Naive thymus-derived CD8-positive, alpha-beta T cell (primary cell): ENCODE measurements at regions not wholly inside any gene's neighbourhood (a gene's known extent, or its start where the extent isn't known, plus 50 kb on each side); places are given as distances from the start of the nearest gene placed in this dataset.

Experiments used
- ATAC-seq, 2 donors: fragments of 150-1000 bp; cut with Tn5 transposase in 1 of 2; sonication (Bioruptor Pico), chemical (Tn5 transposase) in 1 of 2; 1 replicate in 1 of 2; 2 replicates in 1 of 2; pipeline ENCODE4 v1.10.0; 2021; ENCODE audit warnings: mild to moderate bottlenecking in 2 of 2, moderate library complexity in 2 of 2
- POLR2A ChIA-PET: fragments of 350-600 bp; sonication (Branson Sonifier 250); formaldehyde crosslinking; loops from one replicate; lab custom pipeline; 2021; ENCODE audit warnings: antibody characterized with exemption; lab: Charles Lee
- DNase-seq, 10 donors: peaks; one replicate each; pipeline versions ENCODE4 v3.0.0 to v3.0.0-alpha.2; 2020 to 2022
- H3K27ac Mint-ChIP-seq, 10 donors: one replicate each; pipeline ENCODE4 v1.8.0; 2020 to 2022; ENCODE audit warnings: mild to moderate bottlenecking in 10 of 10, mixed read lengths in 10 of 10, moderate library complexity in 4 of 10, inconsistent platforms in 1 of 10
- H3K27me3 Mint-ChIP-seq, 5 donors: one replicate each; pipeline ENCODE4 v1.8.0; 2021 to 2022; ENCODE audit warnings: mixed read lengths in 5 of 5
- H3K36me3 Mint-ChIP-seq, 3 donors: one replicate each; pipeline ENCODE4 v1.8.0; 2020 to 2022; ENCODE audit warnings: mixed read lengths in 3 of 3, mild to moderate bottlenecking in 2 of 3, inconsistent platforms in 1 of 3
- H3K4me1 Mint-ChIP-seq, 4 donors: one replicate each; pipeline ENCODE4 v1.8.0; 2021 to 2022; ENCODE audit warnings: mixed read lengths in 4 of 4
- H3K4me3 Mint-ChIP-seq, 10 donors: one replicate each; pipeline ENCODE4 v1.8.0; 2020 to 2022; ENCODE audit warnings: mild to moderate bottlenecking in 10 of 10, mixed read lengths in 10 of 10, moderate library complexity in 6 of 10, inconsistent platforms in 1 of 10
- H3K9me3 Mint-ChIP-seq, 9 donors: one replicate each; pipeline ENCODE4 v1.8.0; 2020 to 2022; ENCODE audit warnings: mixed read lengths in 9 of 9, mild to moderate bottlenecking in 3 of 9, inconsistent platforms in 1 of 9, moderate library complexity in 1 of 9

DNA sequence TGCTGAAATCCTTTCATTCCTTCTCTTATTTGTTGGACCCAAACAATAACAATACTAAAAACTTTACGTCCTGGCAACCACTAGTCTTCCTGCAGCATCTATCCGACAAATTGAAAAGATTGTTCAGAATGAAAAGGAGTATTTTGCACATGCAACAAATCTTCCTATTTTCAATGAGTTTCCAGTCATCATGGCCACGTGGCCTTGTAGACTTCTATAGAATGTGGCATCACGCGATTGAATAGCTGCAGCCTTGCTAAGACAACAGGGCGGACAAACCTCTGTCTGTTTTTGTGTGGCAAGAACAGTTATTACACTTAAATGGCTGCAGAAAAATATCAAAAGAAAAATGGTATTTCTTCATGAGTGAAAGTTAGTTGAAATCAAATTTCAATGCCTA, 297.9 kb upstream of the LCORL start:
- Mint-ChIP-seq H3K4me1 (no peaks in the 10 kb centered on the region), H3K27me3 (peaks cover 8 to 45% (median 14%) of the 10 kb centered on the region in 5 donors), H3K9me3 (peaks cover 0 to 2% (median 0%) of the 10 kb centered on the region in 9 donors), H3K27ac (no peak overlapping the region), H3K36me3 (no peaks in the 10 kb centered on the region), H3K4me3 (no peak overlapping the region)
- POLR2A ChIA-PET = interaction anchor here (0.5 kb wide), 1 partner anchor 498 kb away, joined by 3 read pairs; no protein-coding TSS in a partner anchor
- DNase-seq (no peak), ATAC-seq (no peak)

DNA sequence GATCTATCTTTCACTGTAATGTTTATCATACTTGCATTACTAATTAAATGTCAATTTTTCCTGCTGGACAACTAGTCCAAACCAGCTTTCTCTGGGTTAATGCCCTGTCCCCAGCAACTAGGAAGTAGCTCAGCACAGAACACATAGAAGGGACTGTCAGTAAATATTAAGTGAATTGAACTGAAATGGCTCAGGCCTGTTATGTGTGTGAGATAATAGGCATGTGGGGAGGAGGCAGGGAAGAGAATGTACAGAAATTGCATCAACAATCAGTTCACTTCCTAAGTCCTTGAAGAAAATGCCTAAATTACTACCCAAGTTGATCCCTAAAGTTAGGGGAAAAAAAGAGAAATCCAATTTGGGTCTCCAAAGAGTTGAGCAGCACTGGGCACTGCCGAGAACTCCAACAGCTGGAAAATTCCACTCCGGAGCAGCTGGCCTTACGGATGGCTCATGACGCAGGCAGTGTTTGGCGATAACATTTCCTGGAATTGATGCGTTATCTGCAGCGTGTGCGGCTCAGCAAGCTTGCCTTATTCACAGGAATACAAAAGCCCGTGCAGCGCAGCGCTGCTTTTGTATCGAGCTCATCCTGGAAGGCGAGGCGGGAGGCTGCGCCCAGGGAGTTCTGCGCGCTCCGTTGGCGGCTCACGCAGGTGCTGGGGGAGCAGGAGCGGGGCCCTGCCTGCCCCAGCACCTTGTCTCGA, 297.3 kb upstream of the LCORL start:
- Mint-ChIP-seq H3K4me3 (no peak overlapping the region), H3K27me3 (peaks cover 8 to 51% (median 14%) of the 10 kb centered on the region in 5 donors), H3K4me1 (no peaks in the 10 kb centered on the region), H3K27ac (peak overlapping the region in 1 of 10 donors; percentile 53), H3K9me3 (peaks cover 0 to 2% (median 0%) of the 10 kb centered on the region in 9 donors), H3K36me3 (no peaks in the 10 kb centered on the region)
- POLR2A ChIA-PET = no interaction called here
- ATAC-seq (no peak), DNase-seq (no peak)

DNA sequence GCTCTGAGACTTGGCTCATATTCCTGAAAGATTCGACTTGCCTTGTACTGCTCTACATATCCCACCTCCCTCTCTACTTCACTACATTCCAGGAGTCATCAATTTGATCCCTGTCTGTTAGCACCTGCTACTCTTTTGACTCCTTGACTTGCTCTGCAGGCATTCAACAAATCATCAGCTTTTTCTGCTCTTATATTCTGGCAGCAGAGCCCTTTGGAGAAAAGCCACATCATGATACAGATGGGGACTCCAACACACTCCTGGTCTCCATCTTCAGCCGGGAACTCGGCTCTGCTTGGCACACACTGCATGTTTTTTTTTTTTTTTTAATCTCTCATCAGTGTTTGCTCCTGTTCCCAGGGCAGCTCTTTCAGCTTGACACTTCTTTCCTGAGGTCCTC, 293.2 kb upstream of the LCORL start:
- ATAC-seq = no peak
- Mint-ChIP-seq H3K9me3 (peaks cover 0 to 4% (median 0%) of the 10 kb centered on the region in 9 donors), H3K4me1 (no peaks in the 10 kb centered on the region), H3K27me3 (peaks cover 6 to 38% (median 11%) of the 10 kb centered on the region in 5 donors), H3K36me3 (peaks cover 0 to 5% (median 0%) of the 10 kb centered on the region in 3 donors), H3K4me3 (no peak overlapping the region), H3K27ac (no peak overlapping the region)
- POLR2A ChIA-PET = no interaction called here
- no peak for DNase-seq

DNA sequence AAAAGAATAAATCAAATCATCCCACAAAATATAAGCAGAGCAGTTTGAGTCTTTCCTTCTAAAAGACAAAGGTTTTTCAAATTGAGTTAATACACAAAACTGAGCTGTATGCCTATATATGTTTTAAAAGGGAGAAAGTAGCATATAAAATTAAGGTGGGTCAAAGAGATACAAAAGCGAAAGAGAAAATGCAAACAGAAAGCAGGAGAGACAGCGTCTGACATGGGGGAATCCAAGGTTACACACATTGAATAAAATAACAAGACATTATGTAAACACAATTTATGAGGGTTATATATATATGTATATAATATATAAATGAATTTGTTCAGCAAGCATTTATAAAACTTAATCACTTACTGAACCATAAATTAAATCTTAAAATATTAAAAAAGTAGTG, 276.1 kb upstream of the LCORL start:
- Mint-ChIP-seq H3K4me3 (no peak overlapping the region), H3K27me3 (peaks cover 1 to 11% (median 2%) of the 10 kb centered on the region in 5 donors), H3K9me3 (peaks cover 0 to 2% (median 0%) of the 10 kb centered on the region in 9 donors), H3K27ac (no peak overlapping the region), H3K4me1 (no peaks in the 10 kb centered on the region), H3K36me3 (no peaks in the 10 kb centered on the region)
- no peak for DNase-seq
- ATAC-seq = no peak
- POLR2A ChIA-PET = no interaction called here

DNA sequence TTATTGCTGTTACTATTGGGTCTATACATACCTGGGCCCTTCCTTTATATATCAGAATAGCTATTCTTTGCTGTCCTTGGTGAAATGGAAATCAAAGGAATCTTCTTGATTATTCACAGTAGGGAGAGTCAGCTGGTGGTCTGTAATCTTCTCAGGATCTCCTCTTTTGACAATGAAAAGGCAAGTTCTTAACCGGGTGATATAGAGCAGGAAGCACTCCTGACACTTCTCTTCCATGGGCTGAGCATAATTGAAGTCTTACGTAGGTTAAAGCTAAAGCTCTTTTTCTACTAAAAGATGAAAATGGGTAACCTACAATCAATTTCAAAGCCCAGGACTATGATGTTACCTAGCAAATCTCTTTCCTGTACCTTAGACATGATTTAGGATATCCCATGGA, 274.9 kb upstream of the LCORL start:
- Mint-ChIP-seq H3K27me3 (peaks cover 1 to 11% (median 4%) of the 10 kb centered on the region in 5 donors), H3K27ac (no peak overlapping the region), H3K9me3 (peaks cover 0 to 3% (median 0%) of the 10 kb centered on the region in 9 donors), H3K36me3 (no peaks in the 10 kb centered on the region), H3K4me3 (no peak overlapping the region), H3K4me1 (no peaks in the 10 kb centered on the region)
- no peak for ATAC-seq
- POLR2A ChIA-PET = no interaction called here
- DNase-seq = no peak

DNA sequence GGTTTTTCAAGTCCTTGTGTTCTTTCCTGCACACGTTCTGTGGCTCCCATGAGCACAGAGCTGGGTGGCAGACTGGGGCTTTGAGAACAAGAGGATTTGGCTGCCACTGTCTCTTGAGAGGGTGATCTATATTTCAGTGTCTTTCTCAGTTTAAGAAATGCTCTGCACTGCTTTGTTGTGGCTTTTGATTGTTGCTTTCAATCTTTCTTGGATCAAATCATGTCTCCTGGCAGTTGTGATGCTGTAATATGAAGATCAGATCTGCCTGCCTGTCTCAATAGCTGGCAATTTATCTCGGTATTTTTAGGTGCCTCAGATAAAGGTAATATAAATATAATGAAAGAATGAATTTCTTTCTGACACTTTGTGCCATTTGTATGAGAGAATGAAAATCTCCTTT, 273.3 kb upstream of the LCORL start:
- Mint-ChIP-seq H3K27ac (no peak overlapping the region), H3K4me3 (no peak overlapping the region), H3K36me3 (no peaks in the 10 kb centered on the region), H3K4me1 (no peaks in the 10 kb centered on the region), H3K27me3 (peaks cover 1 to 11% (median 4%) of the 10 kb centered on the region in 5 donors), H3K9me3 (peaks cover 0 to 3% (median 0%) of the 10 kb centered on the region in 9 donors)
- POLR2A ChIA-PET = no interaction called here
- no peak for DNase-seq
- ATAC-seq = no peak

DNA sequence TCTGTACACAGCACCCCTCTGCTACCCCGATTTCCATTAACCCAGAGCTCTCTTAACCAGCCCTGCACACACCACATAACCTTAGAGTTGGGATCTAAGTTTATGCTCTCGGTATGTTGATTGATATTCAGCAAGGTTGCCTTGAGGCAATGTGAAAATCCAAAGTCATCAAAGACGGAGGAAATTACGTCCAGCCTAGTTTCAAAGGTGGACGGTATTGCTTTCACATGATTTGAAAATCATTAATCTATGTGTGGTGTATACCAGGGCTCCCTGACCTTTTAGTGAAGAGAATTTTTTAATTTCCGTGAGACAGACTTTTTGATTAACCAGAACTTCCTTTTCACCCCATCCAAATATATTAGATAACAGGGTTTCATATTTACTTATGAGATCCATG, 272.5 kb upstream of the LCORL start:
- Mint-ChIP-seq H3K9me3 (peaks cover 0 to 3% (median 0%) of the 10 kb centered on the region in 9 donors), H3K27me3 (peaks cover 1 to 11% (median 4%) of the 10 kb centered on the region in 5 donors)
- POLR2A ChIA-PET = no interaction called here

DNA sequence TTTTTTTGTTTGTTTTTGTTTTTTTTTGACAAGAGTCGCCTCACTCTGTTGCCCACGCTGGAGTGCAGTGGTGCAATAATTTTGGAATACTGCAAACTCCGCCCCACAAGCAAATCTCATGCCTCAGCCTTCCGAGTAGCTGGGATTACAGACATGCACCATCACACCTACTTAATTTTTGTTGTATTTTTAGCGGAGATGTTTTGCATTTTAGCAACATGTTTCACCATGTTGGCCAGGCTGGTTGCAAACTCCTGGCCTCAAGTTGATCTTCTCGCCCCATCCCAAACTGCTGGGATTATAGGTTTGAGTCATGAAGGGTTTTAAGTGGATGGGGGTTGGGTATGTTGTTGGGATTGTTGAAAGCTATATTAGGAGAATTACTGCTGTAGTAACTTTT, 270.9 kb upstream of the LCORL start:
- peaks cover 1 to 15% (median 7%) of the 10 kb centered on the region in 5 donors for H3K27me3 Mint-ChIP-seq

More for the DNA sequence above, 272.5 kb upstream of the LCORL start:
- no peak for ATAC-seq
- Mint-ChIP-seq H3K27ac (no peak overlapping the region), H3K4me1 (no peaks in the 10 kb centered on the region), H3K4me3 (no peak overlapping the region), H3K36me3 (no peaks in the 10 kb centered on the region)
- no peak for DNase-seq

DNA sequence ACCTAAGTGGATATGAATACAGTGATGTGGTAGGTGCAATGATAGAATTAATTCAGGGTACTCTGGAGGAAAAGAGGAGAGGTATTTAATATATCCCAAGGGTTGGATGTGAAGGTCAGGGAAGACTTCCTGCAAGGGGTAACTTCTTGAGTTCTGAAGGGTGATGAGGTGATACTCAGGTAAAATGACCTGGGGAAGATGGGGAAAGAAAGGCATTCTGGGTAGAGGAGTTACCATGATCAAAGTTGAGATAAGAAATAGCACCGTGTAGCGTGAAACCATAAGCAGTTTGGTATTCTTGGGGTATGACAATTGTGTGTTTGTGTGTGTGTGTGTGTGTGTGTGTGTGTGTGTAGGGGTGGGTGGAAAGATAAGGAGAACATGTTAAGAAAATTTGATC, 270.4 kb upstream of the LCORL start:
- POLR2A ChIA-PET = no interaction called here
- Mint-ChIP-seq H3K36me3 (no peaks in the 10 kb centered on the region), H3K27me3 (peaks cover 1 to 14% (median 8%) of the 10 kb centered on the region in 5 donors), H3K9me3 (peaks cover 0 to 3% (median 0%) of the 10 kb centered on the region in 9 donors), H3K4me1 (no peaks in the 10 kb centered on the region), H3K27ac (no peak overlapping the region), H3K4me3 (no peak overlapping the region)
- DNase-seq (no peak), ATAC-seq (no peak)

More for the DNA sequence above, 270.9 kb upstream of the LCORL start:
- Mint-ChIP-seq H3K27ac (no peak overlapping the region), H3K4me3 (no peak overlapping the region), H3K9me3 (peaks cover 0 to 3% (median 0%) of the 10 kb centered on the region in 9 donors), H3K36me3 (no peaks in the 10 kb centered on the region), H3K4me1 (no peaks in the 10 kb centered on the region)
- ATAC-seq = no peak
- POLR2A ChIA-PET = no interaction called here
- DNase-seq = no peak

DNA sequence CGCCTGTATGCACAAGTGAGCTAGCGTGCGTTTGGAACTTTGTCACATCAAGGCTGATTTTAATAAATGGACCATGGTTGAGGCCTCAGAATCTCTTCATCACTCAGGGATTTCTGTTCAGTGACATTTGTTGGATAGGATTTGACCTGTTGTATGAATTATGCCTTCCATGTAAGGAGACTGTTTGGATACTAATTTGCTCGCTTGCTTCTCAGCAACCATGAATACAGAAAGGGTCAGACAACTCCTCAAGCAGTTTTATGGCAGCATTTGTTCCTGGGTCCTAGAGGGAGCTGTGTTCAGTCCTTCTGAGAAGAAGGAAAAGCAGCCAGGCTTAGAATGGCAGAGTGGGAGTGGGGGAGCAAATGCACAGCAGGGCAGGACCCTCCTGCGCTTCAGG, 269.7 kb upstream of the LCORL start:
- Mint-ChIP-seq H3K4me1 (no peaks in the 10 kb centered on the region), H3K27me3 (peaks cover 2 to 11% (median 7%) of the 10 kb centered on the region in 5 donors), H3K9me3 (peaks cover 0 to 6% (median 1%) of the 10 kb centered on the region in 9 donors), H3K27ac (no peak overlapping the region), H3K36me3 (no peaks in the 10 kb centered on the region), H3K4me3 (no peak overlapping the region)
- POLR2A ChIA-PET = no interaction called here
- DNase-seq = no peak
- ATAC-seq = no peak

DNA sequence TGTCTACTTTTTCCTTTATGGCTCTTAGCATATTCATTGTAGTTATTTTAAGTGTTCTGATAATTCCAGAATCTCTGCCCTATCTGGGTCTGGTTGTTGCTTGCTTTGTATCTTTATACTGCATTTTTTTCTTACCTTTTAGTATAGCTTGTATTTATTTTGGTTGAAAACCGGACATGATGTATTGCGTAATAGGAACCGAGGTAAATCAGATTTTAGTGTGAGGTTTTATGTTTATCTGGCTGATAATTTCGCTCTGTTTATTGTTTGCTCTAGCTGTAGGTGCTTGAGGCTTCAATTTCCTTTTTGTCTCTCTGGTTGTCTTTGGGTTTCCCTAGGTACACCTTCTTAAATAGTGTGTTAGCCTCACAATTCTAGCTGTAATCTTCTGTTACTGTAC, 263.8 kb upstream of the LCORL start:
- Mint-ChIP-seq H3K4me3 (no peak overlapping the region), H3K4me1 (peaks cover 0 to 2% (median 0%) of the 10 kb centered on the region in 4 donors), H3K9me3 (peaks cover 0 to 18% (median 5%) of the 10 kb centered on the region in 9 donors), H3K27me3 (peaks cover 2 to 19% (median 9%) of the 10 kb centered on the region in 5 donors), H3K27ac (no peak overlapping the region), H3K36me3 (no peaks in the 10 kb centered on the region)
- DNase-seq (no peak), ATAC-seq (no peak)
- POLR2A ChIA-PET = no interaction called here

DNA sequence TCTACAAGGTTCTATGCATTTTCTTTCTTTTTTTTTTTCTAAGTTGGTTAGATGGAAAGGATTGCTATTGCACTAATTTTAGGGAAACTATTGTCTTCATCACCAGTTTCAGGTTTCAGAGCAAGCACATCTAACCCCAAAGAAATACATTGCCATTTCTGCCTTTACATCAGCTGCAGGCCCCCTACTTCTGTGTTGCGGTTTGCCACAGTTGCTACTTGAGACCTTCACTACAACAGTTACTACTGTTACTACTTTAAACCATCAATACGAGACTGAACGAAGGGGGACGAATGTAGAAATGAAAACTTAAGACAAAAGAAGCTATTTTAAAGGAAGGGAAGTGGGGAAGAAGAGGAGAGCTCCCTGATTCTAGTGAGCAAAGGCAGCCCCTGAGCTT, 256.7 kb upstream of the LCORL start:
- peaks cover 2 to 14% (median 5%) of the 10 kb centered on the region in 5 donors for H3K27me3 Mint-ChIP-seq
- H3K4me1 Mint-ChIP-seq = peaks cover 0 to 2% (median 0%) of the 10 kb centered on the region in 4 donors
- ATAC-seq = no peak
- peaks cover 0 to 14% (median 8%) of the 10 kb centered on the region in 9 donors for H3K9me3 Mint-ChIP-seq
- no peak overlapping the region for H3K4me3 Mint-ChIP-seq
- peaks cover 0 to 8% (median 0%) of the 10 kb centered on the region in 3 donors for H3K36me3 Mint-ChIP-seq
- POLR2A ChIA-PET = no interaction called here
- DNase-seq = no peak
- no peak overlapping the region for H3K27ac Mint-ChIP-seq

DNA sequence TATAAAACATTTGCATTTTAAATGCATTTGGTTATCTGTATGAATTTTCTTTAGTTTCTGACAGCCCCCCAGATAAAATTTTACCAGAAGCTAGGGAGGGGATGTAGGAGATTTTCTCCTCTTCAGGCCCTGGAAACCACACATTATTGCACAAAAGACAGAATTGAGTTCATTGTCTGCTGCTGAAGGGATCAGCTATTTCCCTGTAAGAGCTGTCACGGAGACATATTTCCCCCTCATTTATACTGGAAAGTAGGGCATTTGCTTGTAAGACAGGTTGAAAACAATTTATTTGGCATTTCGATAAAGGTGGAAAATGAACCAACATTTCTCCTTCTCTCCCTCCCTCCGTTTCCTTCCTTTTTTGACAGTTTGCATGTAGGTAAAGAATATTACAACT, 241.3 kb upstream of the LCORL start:
- no peaks in the 10 kb centered on the region for H3K36me3 Mint-ChIP-seq

More for the DNA sequence above, 241.3 kb upstream of the LCORL start:
- H3K27ac Mint-ChIP-seq = no peak overlapping the region
- H3K4me3 Mint-ChIP-seq = no peak overlapping the region
- no peak for ATAC-seq
- H3K4me1 Mint-ChIP-seq = no peaks in the 10 kb centered on the region
- POLR2A ChIA-PET = no interaction called here
- peaks cover 13 to 35% (median 20%) of the 10 kb centered on the region in 5 donors for H3K27me3 Mint-ChIP-seq
- peaks cover 0 to 20% (median 2%) of the 10 kb centered on the region in 9 donors for H3K9me3 Mint-ChIP-seq
- no peak for DNase-seq
